SK-N-SH treated with all-trans-retinoic acid at 6 μM for 48 hours (cell line): ENCODE measurements at regions not wholly inside any gene's neighbourhood (a gene's known extent, or its start where the extent isn't known, plus 50 kb on each side); places are given as distances from the start of the nearest gene placed in this dataset.

Experiments
- BACH2 ChIP-seq: fragments of 250-450 bp; sonication (Bioruptor Pico); IDR thresholded peaks from 2 replicates; pipeline ENCODE4 v1.9.0; 2021; ENCODE audit warnings: mild to moderate bottlenecking, borderline replicate concordance
- CREB5 ChIP-seq: fragments of 250-450 bp; sonication (Bioruptor Pico); IDR thresholded peaks from 2 replicates; pipeline ENCODE4 v1.5.1; 2020; ENCODE audit warnings: low read depth, mild to moderate bottlenecking, moderate library complexity
- GLIS3 ChIP-seq: fragments of 250-450 bp; sonication (Bioruptor Pico); IDR thresholded peaks from 2 replicates; pipeline ENCODE4 v1.5.0; 2020; ENCODE audit warnings: mild to moderate bottlenecking, moderate library complexity
- PATZ1 ChIP-seq: fragments of 250-450 bp; sonication (Bioruptor Pico); IDR thresholded peaks from 2 replicates; pipeline ENCODE4 v1.8.0; 2020; ENCODE audit warnings: mild to moderate bottlenecking, moderate library complexity, borderline replicate concordance
- TSHZ2 ChIP-seq: fragments of 250-450 bp; sonication (Bioruptor Pico); IDR thresholded peaks from 2 replicates; pipeline ENCODE4 v1.5.0; 2020; ENCODE audit warnings: mild to moderate bottlenecking, moderate library complexity
- ZC3H10 ChIP-seq: fragments of 250-450 bp; sonication (Bioruptor Pico); IDR thresholded peaks from 2 replicates; pipeline ENCODE4 v1.5.1; 2021; ENCODE audit warnings: mild to moderate bottlenecking, moderate library complexity
- ZFP3 ChIP-seq: fragments of 250-450 bp; sonication (Bioruptor Pico); IDR thresholded peaks from 2 replicates; pipeline ENCODE4 v1.5.0; 2020; ENCODE audit warnings: mild to moderate bottlenecking, moderate library complexity
- ZNF565 ChIP-seq: fragments of 450-650 bp; formaldehyde crosslinking; conservative IDR thresholded peaks from 2 replicates; pipeline ENCODE4 v1.5.0; 2020; ENCODE audit warnings: low read depth, mild to moderate bottlenecking, moderate library complexity
- ZNF70 ChIP-seq: fragments of 450-650 bp; formaldehyde crosslinking; IDR thresholded peaks from 2 replicates; pipeline ENCODE4 v1.5.0; 2020; ENCODE audit warnings: mild to moderate bottlenecking, moderate library complexity

- TF ChIP-seq ZC3H10 (CRISPR knock-in tag), result no peak
- TF ChIP-seq CREB5 (CRISPR knock-in tag), result no peak
- no peak for TF ChIP-seq ZFP3 (CRISPR knock-in tag)
- no peak for TF ChIP-seq ZNF70 (CRISPR knock-in tag)
- no peak for TF ChIP-seq PATZ1 (CRISPR knock-in tag)
- no peak for TF ChIP-seq ZNF565 (CRISPR knock-in tag)
- TF ChIP-seq BACH2 (CRISPR knock-in tag), result no peak
- TF ChIP-seq GLIS3, result no peak
- no peak for TF ChIP-seq TSHZ2 (CRISPR knock-in tag)
Observed at GRCh38 chr12:107891967-107892366, 117.5 kb downstream of the ASCL4 start.
